CD4-positive, alpha-beta T cell treated with Interleukin-4 for 1 hour (primary cell): ENCODE measurements at regions not wholly inside any gene's neighbourhood (a gene's known extent, or its start where the extent isn't known, plus 50 kb on each side); places are given as distances from the start of the nearest gene placed in this dataset.
A peak's percentile ranks its signal among the peaks of the same experiment; 100 is the strongest.

Experiments used
- DNase-seq, 2 donors: peaks; one replicate each; pipeline ENCODE4 v3.0.0-alpha.2; 2020 to 2022

DNA sequence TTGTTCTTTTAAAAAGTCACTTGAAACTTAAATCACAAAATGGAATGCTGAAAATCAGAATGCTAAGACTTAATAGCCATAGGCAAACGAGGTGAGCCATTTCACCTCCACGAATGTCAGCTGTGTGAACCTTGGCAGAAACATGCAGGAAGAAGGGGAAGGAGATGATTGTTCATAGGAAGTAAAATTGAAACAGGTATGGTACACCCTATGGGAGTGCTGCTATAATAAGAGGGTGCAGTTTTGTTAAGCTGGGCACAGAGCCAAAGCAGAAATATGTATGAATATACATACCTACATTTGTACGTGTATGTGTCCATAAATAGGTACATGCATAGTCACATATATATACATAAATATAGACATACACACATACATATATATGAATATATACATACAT lies 51.0 kb upstream of the SPINK5 start:
- DNase-seq: no peak

DNA sequence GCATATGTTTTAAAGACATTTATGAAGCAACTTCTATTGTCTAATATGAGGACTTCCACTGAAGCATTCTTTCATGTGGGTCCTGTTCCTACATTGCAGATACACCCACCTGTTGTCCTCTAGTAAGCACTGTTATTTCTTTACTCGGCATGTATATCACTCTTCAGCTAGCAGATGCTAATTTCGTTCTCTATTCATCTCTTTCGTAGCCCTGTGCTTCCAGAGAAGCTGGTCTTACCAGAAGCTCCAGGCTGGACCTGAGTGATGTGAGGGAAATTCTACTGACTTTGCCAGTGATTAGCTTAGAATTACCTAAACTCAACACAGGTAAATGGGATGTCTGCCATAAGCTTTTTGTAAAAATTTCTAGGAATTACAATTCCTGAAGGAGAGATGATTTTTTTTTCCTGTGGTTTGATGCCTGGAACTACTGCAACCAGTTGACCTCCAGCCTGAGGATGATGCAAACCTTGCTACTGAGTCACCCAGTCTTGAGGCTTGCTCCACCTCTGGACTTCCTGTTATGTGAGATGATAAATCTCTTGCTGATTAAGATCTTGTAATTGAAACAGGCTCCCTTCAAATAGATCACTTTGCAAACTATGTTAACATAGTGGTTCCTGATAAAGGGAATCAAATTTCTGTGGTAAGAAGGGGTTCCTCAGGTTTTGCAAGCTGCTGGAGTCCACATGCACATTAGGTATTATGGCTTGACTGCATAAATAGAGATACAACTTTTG lies 52.2 kb upstream of the SPINK5 start:
- peak in 1 of 2 donors; percentile 13 for DNase-seq

DNA sequence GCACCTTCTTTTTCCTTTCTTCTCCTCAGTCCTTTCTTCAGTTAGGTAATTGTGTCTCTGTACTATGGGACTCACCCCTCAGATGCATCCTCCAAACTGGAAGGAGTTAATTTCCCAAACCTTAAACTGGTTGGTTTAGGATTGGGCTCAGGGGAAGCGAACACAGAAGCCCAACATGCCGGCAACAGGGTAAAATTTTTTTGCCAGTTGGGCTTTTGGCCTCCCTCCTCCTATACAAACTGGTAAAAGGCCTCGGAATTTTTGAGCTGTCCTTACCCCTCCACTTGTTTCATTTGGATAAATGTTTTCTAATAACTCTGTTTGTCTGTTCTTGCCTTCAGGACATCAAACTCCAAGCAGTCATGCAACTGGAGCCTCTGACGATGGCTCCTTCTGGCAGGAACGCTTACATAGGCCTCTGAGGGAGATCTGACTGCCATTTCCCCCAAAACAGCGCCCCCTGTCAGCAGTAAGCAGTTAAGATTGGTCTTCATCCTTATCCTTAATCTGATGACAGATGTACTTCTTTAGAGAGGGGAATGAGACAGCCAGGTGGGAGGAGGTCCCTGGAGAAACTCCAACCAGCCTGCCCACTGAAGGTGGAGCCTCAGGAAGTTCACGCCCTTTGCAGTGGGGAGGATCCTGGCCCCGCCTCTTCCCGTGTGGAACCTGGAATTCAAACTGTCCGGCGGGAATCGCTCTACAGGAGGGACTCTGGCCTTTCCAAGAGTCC lies 57.8 kb upstream of the SPINK5 start:
- no peak for DNase-seq

DNA sequence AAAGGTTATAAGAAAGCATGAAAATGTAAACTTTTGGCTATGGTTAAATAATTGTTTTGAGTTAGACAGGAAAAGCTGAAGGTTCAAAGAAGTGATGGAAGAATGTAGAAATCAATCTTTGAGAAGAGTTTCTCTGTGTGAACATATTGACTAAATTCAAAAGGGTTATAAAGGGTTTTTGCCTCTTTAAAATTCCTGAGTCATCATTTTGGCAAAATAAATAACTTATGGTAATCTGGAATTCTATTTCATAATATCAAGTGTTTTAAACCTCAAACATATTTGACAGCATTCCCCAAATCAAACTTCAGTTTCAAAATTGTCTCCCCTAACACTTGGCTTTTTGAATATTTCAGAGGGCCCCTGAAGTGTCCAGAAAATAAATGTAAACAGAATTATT lies 60.6 kb upstream of the SPINK5 start:
- DNase-seq: no peak

DNA sequence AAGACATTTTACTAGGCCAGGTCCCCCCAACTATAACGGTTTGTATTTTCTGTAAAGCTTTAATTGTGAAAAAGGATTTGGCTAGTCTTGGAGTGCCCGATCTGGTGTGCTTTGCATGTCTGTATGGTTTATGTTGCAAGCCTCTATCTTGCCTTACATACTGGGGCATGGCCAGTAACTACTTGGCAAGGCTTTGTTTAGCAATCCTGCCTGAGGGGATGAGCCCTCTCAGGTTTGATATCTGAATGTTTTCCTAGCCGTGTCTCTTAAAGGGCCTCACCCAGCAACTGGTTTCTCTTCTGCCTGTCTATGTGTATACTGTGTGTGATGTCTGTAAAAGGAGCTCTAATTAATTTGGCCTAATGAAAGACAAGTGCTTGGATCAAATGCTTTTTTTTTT lies 61.3 kb upstream of the SPINK5 start:
- no peak for DNase-seq

DNA sequence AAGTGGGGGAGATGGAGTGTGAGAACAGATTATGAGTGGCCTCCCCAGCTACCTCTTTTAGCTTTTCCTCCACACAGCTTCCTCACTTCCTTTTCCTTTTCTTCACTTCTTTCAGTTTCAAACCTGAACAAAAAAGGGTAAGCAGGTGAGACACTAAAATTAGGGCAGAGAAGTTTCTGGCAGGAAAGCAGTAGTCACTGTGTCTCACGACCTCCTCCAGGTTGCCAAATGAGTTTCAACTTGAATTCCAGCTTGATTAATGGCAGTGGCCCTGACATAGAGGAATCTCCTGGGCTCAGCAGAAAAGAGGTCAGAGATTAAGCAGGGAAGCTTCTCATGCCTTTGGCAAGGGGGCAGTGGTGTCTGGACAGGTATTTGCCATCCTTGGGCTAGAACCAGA lies 63.7 kb upstream of the SPINK5 start:
- no peak for DNase-seq

DNA sequence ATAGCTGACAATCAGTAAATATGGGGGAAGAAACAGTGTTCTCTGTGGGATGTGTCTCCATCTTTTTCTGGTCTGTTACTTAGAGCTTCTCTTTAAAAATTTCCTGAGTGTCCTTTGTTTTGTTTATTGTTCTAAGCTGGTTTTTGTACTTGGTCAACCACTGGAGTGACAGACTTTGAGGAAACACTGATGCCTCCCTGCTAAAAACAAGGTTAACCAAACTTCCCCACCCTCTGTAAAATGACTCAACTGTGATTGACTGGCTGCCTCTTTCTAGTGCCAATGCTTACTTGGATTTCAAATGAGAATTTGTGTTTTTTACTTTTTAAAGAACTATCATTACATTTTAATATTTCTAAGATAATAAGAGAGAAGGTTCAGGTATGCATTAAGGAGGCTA lies 65.1 kb upstream of the SPINK5 start:
- no peak for DNase-seq

DNA sequence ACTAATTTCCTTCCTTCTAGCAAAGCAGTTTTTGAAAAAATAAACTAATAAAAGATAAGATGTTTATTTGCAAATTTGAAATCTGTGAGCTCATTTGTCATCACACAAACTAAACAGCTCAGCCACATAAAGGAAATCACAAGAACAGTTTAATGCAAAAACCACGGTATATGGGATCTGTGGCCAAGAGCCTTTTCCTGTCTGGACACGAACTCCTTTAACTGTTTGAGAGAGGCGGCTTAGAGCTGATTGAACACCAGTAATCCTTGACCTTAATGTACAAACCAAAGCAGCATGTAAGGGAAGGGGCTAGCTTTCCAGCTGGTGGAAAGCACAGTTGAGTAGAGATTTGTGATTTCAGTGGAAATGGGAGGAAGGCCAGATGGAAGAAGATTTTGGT lies 66.3 kb upstream of the SPINK5 start:
- DNase-seq: no peak

DNA sequence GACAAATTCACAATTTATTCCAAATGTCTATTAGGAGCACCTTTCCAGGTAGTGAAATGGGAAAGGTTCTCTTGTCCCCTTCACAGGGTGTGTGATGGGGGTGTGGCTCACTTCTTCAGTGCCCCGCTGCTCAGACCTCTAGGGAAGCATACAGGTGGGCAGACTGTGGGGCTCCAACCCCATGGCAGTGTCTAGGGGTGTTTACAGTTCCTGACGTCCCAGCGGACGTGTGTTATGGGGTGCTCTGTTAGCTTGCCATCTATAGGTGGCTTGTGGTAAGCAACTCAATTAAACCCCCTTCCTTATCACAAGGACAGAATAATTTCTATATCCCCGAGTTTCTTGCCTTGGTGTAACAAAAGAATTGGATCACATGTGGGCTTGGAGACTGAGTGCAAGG lies 67.4 kb upstream of the SPINK5 start:
- no peak for DNase-seq

DNA sequence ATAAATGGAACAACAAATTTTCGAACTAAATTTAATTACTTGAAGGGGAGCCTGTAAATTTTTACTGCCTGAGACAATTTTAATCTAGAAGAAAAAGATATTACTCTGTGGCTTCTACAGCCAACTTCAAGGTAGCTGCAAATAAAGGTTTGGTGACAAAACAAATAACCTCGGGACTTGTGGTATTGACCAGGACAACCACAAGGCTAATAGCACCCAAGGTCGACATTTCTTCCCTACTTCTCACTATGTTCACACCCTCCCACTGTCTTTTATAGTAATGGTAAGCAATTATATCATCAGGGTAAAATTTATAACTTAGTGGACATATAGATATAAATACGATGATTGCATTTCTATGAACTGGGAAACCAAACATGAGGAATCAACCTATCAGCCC lies 67.9 kb upstream of the SPINK5 start:
- no peak for DNase-seq

DNA sequence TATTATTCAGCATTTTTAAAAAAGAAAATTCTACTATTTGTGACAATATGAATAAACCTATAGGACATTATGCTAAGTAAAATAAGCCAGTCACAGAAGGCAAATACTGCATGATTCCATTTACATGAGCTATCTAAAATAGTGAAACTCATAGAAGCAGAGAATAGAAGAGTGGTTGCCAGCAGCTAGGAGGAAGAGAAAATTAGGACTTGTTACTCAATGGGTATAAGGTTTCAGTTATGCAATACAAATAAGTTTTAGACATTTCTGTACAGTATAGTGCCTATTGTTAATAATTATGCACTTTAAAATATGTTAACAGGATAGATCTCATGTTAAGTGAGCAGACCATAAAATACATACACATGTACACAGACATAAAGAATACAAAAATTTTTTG lies 73.8 kb upstream of the SPINK5 start:
- no peak for DNase-seq

DNA sequence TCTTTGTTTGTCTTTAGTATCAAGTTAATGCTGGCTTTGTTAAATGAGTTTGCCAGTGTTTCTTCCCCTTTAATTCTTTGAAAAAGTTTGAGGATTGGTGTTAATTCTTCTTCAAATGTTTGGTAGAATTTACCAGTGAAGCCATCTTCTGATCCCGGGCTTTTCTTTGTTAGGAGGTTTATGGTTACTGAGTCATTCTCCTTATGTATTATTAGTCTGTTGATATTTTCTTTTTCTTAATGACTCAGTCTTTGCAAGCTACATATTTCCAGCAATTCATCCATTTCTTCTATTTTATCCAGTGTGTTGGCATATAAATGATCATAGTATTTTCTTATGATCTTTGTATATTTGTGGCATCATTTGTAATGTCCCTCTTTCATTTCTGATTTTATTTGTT lies 74.5 kb upstream of the SPINK5 start:
- DNase-seq: no peak

DNA sequence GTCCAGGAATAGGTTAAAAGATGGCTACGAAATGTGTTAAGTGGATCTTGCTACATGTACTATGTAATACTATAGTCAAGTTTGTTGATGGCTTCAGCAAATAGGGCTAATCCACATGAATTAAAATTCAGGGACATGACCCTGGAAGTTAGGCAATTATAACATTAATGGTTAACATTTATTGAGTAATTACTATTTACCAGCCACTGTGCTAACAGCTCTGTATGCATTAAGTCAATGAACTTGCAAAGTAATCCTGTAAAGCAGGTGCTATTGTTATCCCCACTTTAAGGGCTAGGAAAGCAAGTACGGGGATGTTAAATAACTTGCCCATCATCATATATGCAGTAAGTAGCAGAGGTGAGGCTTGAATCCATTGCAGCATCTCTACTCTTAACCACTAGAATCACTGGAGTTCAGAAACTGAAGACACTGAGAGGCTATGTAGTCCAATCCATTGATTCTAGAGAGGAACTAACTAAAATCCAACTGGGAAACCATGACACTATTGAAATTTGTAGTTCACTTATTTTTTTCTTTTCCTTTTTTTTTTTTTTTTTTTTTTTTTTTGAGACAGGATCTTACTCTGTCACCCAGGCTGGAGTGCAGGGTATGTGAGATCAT lies 77.5 kb upstream of the SPINK5 start:
- DNase-seq: no peak

DNA sequence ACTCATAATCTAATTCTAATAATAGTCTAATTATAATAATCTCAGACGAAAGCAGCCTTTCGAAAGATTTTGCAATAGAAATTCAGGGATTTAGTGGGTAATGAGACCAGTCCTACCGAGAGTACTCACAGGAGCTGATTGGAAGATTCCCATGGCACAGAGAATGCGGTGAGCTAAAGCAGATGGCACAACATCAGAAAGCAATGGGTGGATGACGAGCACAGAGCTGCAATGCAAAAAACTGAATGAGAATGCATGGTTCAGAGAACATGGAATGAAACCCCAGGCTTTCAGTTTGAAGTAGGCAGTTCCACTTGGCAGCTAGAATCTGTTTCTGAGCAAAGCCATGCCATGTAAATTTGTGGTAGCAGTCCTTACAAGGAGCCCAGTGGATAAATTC lies 78.2 kb upstream of the SPINK5 start:
- no peak for DNase-seq

DNA sequence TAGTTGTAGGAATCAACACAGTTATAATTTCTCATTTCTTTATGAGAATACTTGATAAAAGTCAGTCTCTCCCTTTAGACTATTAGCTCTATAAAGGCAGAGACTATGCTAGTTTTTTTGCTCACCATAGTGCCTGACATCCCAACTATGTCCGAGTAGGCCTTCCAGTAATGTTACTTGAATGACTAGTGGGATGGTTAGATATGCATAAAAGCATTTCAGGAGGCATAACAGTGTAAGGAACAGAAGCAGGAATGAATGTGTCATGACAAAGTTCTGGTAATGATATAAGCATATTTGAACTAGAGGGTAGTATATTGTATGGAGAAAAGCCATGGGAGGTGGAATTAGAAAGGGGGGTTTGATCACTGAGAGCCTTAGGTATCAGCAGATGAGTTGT lies 77.4 kb upstream of the C5orf46 start:
- DNase-seq: no peak

DNA sequence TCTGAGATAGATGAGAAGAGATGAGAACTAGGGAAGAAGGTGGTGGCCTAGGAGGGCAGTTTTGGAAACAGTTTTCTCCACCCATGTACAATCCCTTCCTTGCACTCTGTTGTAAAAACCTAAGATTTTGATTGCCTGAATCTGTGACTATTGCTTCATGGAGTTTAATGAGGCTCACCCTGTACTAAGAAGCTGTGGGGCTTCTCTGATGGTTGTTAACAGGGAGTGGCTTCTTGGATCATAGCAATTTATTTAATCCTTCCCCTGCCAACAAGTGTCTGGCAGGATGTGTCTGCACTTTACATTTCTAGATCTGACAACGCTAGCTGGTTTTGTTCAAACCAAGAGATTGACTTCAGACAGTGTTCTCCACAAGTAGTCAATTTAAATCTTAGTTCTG lies 74.7 kb upstream of the C5orf46 start:
- DNase-seq: no peak

DNA sequence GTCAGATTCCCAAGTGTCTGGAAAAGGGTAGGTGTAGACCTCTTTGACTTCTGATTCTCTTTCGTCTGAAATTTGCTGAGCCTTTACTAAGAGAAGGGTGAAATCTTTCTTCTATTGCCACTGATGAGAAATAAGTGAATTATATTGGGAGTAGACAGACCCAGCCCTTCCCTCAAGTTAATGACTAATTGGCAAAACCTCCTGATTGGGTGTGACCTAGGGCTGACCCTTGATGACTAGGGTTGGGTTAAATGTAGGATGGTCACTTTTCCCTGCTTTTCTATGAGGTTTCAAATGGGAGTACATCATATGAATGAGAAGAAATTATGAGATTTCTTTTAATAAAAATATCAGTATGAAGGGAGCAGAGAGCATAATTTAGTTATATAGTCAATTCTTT lies 73.4 kb upstream of the C5orf46 start:
- no peak for DNase-seq

DNA sequence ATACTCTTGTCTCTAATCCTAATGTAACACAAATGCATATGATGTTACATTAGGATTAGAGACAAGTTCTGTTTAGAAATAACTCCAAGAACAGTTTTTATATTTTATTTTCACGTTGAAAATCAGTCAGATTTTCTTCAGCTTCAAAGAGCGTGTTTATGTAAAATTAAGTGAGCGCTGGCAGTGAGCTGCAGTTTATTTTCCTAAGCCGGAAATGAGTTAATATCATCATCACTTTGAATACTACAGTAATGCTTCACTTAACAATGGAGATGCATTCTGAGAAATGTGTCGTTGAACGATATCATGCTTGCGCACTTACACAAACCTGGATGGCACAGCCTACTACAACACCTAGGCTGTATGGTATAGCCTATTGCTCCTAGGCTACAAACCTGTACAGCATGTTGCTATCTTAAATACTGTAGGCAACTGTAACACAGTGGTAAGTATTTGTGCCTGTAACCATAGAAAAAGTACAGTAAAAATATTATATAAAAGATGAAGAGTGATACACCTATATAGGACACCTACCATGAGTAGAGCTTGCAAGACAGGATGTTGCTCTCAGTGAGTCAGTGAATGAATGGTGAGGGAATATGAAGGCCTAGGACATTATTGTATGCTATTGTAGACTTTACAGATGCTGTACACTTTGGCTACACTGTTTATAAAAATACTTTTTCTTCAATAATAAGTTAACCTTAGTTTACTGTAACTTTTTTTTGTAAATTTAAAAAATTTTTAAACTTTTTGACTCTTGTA lies 65.9 kb upstream of the C5orf46 start:
- no peak for DNase-seq

DNA sequence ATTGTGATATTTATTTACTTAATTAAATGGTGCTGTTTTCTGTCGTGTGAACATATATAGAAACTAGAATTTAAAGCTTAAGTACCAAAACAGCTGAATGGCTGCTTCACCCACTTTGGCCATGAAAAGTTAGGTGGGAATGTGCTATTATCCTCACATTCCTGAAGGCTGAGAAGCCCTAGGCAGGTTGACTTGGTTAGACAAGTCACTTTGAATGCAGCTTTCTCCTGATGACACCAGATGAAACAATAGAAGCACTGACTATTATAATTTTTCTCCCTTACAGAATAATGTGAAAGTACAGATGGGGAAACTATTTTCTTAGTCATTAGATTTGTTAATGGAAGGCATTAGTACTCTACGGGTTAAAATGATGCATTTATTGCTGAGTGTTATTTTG lies 65.1 kb upstream of the C5orf46 start:
- DNase-seq: no peak

DNA sequence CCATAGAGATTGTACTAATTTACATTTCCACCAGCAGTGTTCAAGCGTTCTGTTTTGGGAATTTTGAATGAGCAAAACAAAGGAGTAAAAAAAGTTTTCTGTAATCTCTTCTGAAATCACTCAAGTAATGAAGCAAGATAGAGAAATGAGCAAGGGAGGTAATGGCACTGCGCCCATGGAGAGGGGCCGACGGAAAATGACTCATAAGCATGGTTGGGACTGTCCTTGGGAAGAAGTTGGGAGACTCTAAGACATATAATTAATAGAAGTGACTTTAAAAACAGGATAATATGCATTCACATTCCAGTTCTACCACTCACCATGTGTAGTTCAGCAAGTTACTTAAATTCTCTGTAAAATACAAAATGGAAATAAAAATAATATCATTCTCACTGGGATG lies 62.5 kb upstream of the C5orf46 start:
- no peak for DNase-seq

DNA sequence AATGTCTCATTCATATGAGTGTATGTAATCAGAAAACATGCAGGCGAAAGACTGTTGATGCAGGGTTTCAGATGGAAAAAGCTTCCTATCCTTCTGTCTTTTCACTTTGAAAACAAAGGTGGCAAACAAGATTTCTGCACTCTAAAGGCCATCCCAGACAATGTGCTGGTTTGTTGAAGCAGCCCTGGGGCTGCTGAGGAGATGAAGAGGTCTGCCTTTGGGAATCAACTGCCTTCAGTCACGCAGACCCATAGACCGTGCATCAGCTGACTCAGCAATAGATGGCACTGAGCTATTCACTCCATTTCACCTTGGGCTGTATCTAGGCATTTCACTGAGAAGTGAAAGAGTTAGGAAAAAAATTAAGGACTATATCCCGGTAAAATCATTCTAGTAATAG lies 60.5 kb upstream of the C5orf46 start:
- DNase-seq: no peak

DNA sequence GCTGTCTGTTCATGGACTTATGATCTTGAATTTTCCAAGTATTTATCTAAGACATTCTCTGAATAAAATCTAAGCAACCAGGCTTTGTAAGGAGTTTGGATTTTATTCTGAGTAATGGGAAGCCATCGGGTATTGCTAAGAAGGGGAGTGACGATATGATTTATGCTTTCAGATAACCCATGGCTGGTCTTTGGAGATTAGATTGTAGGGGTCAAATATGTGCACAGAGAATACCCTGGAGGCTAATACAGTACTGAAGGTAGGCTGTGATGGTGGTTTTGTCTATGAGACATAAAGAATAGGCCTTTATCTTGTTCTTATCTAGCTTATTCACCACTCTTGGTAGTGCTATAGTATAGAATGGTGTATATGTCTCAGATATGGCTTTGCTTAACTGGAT lies 60.0 kb upstream of the C5orf46 start:
- DNase-seq: no peak

DNA sequence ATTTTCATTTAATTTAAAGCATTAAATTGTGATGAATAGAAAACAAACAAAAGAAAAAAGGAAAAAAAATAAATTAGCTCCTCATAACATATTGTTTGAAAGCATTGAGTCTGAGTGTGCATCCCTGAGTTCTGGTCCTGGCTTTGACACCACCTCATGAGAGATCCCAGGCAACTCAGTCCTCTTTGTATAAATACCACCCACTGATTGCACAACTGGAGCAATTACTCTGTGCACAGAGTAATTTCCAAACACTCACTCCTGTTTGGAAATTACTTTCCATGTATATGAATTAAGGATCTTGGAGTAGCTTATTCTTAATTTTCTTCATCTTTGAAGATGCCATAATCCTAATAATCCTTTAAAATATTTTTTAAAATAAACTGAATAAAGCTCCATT lies 59.4 kb upstream of the C5orf46 start:
- DNase-seq: no peak
